GM18507 (cell line): ENCODE measurements at regions not wholly inside any gene's neighbourhood (a gene's known extent, or its start where the extent isn't known, plus 50 kb on each side); places are given as distances from the start of the nearest gene placed in this dataset.
"Not testable (repeated sequence)": the region's sequence is repeated elsewhere in the genome, so short reads cannot be mapped to it uniquely, and the experiment has no call there.

ENCODE experiments used
- DNase-seq: peaks from one replicate; pipeline ENCODE4 v3.0.0; 2011; ENCODE audit warnings: low read depth; ENCODE audit not compliant: insufficient read length; ENCODE audit errors: extremely low spot score
- FAIRE-seq: peaks from 2 replicates; lab custom pipeline; 2011; peaks lifted over from hg19 to GRCh38; lab: Jason Lieb, UNC

GRCh38 chr18:70848329-70848728 is 559.5 kb downstream of the SOCS6 start:
- FAIRE-seq (no peak), DNase-seq (no peak)

GRCh38 chr18:70840649-70841048 is 551.8 kb downstream of the SOCS6 start:
- FAIRE-seq (no peak), DNase-seq (no peak)

DNA sequence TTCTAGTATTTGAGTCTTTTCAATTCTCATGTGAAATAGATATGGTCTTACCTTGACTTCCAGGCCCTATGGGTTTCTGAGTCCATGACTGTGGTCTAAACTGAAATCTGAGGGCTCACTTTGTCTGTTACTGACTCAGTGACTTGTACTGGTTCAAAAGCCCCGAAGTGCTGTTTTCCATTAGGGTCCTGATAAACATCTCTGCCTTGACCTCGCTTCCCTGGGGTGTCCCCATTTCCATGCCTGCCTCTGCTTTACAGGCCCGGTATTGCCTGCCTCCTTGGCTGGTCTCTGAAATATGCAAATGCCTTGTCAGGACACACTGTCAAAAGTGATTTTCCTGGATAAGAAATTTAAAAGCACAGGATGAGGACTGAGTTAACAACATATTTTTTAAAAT is 538.8 kb downstream of the SOCS6 start:
- no peak for DNase-seq
- FAIRE-seq: no peak

DNA sequence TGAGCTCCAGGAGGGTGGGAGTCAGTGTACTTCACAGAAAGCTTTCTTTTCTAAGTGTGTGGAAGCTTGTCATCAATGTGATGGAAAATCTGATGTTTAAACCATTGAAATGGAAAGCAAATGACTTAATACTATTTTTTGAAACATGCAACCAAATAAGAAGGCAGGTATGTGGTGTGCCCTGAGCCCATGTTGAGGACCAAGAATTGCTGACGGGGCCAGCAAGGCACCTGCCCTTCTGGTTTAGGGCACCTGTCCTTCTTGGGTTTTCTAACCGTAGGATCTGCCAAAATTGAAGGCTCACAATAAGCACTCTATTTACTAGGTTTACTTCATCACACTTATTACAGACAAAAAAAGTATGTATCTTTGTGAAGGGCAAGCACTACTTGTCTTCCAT is 537.7 kb downstream of the SOCS6 start:
- FAIRE-seq (no peak), DNase-seq (no peak)

DNA sequence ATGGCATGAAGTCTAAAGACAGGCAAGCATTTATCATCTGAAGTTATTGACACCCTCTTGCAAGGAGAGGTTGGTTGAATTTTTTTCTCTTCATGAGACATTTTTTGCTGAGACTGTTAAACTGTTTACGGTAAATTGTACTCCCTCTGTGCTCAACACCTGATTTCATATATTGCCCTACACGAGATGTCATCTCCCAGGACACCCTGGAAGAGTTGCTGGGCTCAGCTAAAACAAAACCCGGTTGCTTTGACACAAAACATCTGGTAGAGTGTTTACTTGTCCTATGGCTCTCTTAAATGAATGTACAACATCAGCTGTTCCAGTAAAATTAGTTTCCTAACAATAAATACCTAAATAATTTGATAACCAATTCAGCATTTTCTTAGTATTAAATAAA is 533.8 kb downstream of the SOCS6 start:
- DNase-seq (no peak), FAIRE-seq (no peak)

DNA sequence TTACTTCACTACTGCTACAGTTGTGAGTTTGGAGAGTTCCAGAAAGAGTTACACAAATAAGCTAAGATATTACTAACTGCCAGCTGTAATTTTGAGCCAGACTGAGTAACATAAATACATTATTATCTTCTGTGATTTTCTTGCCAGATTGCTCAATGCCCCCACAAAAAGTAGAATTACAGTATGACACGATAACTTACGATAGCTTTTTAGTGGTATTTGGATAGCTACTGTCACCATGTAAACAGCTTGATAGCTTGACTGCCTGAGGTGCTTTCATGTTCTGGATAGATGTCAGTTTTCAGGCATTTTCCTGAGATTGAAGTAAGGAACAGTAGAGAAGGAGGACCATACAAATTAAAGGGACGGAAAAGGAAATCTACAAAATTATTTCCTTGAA is 533.3 kb downstream of the SOCS6 start:
- FAIRE-seq (no peak), DNase-seq (no peak)

DNA sequence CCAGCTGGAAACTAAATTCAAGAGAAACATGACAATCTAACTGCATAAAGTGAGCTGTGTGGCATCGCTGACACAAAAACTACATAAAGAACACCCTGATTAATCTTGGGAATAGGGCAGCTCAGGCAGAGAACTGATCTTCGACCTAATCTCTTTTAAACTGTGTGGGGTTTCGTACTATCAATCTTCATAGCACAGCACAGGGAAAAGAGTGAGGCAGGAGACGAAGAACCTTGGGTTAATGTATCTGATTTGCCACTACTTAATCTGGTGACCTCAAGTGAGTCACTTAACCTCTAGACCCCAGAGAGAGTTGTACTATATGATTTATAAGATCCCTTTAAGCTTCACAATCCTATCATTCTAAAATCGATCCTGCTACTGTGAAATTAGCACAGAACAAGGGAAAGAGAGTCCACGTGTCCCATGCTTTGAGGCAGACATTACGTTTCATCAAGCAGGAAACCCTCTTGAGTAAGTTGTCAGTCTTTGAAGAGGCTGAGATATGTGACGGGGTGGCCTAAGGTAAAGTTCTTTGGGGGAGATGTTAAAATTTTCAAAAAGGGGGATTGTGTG is 519.7 kb downstream of the SOCS6 start:
- DNase-seq: no peak
- FAIRE-seq: no peak

DNA sequence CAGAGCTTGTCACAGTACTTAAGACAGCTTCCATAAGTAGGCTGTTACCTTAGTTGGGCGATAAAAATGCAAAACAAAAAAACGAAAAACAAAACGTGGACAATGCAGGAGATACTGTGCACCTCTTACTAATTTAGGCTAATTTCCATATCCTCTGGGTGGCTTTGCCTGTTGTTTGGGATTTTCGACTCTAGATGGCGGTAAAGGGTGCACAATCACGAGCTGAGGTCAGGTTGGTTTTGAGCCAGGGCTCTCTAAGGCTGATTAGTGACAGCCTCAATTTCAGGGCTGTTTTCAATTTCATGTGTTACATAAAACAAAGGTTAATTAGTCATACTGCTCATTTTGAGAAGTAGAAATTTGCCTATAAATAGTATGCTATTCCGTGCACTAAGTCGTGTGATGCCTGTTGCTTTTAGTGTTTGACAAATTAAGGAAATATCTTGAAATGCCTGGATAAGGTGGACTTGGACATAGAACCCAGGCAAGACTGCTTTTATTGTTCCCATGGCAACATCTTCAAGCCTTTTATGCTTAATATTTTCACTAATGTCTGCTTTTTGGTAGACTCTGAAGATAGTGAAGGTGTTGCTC is 493.1 kb downstream of the SOCS6 start:
- no peak for DNase-seq
- FAIRE-seq: peak; percentile 49

DNA sequence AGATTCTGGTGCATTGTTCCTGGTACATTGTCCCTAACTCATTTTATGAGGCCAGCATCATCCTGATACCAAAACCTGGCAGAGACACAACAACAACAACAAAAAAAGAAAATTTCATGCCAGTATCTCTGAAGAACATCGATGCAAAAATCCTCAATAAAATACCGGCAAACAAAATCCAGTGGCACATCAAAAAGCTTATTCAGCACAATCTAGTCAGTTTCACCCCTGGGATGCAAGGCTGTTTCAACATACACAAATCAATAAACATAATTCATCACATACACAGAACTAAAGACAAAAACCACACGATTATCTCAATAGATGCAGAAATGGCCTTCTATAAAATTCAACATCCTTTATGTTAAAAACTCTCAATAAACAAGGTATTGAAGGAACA is 477.4 kb downstream of the SOCS6 start:
- DNase-seq, FAIRE-seq: not testable (repeated sequence)

GRCh38 chr18:70762812-70763211 is 474.0 kb downstream of the SOCS6 start:
- DNase-seq (no peak), FAIRE-seq (no peak)

GRCh38 chr18:70758780-70759179 is 469.9 kb downstream of the SOCS6 start:
- DNase-seq (no peak), FAIRE-seq (no peak)

GRCh38 chr18:70754486-70754885 is 465.6 kb downstream of the SOCS6 start:
- no peak for DNase-seq
- FAIRE-seq: no peak

- FAIRE-seq (no peak), DNase-seq (no peak)
Observed at GRCh38 chr18:70732916-70733315, 444.1 kb downstream of the SOCS6 start.

- FAIRE-seq (no peak), DNase-seq (no peak)
Observed at GRCh38 chr18:70732188-70732587, 443.3 kb downstream of the SOCS6 start.

GRCh38 chr18:70720607-70721006 is 431.8 kb downstream of the SOCS6 start:
- DNase-seq (no peak), FAIRE-seq (no peak)

GRCh38 chr18:70709720-70710119 is 420.9 kb downstream of the SOCS6 start:
- FAIRE-seq (no peak), DNase-seq (no peak)

GRCh38 chr18:70709144-70709543 is 420.3 kb downstream of the SOCS6 start:
- FAIRE-seq: no peak

DNA sequence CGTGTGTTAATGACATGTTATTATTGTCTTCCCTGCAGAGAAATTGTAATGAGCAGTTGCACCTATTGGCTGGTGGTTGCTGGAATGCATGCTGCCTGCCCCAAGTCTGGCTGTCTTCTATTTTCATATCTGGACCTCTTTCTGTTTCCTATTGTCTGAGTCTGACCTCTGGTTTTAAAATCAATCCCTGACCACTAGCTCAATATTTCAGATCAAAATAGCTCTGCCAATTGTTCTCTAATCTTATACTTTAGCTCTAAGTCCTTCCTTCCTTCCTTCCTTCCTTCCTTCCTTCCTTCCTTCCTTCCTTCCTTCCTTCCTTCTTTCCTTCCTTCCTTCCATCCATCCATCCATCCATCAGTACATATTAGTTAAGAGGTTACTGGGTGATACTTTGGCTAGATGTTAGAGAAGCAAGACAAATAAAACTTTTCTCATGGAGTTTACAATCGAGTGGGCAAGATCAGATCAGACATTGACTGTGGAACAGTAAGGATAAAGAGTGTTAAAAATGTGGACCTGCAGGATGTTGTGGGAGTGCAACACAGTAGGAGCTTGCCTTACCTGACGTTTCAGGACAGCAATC is 417.1 kb downstream of the SOCS6 start:
- DNase-seq (no peak), FAIRE-seq (no peak)

More at GRCh38 chr18:70709144-70709543, 420.3 kb downstream of the SOCS6 start:
- DNase-seq: no peak

- no peak for FAIRE-seq
- DNase-seq: no peak
Observed at GRCh38 chr18:70700496-70700895, 411.7 kb downstream of the SOCS6 start.

GRCh38 chr18:70698574-70698973 is 409.7 kb downstream of the SOCS6 start:
- DNase-seq: no peak
- FAIRE-seq: no peak

GRCh38 chr18:70693246-70693645 is 404.4 kb downstream of the SOCS6 start:
- DNase-seq (no peak), FAIRE-seq (no peak)
